ENCODE measurements at regions not wholly inside any gene's neighbourhood (a gene's known extent, or its start where the extent isn't known, plus 50 kb on each side); places are given as distances from the start of the nearest gene placed in this dataset.
"Not testable (repeated sequence)": the region's sequence is repeated elsewhere in the genome, so short reads cannot be mapped to it uniquely, and the experiment has no call there.

DNA sequence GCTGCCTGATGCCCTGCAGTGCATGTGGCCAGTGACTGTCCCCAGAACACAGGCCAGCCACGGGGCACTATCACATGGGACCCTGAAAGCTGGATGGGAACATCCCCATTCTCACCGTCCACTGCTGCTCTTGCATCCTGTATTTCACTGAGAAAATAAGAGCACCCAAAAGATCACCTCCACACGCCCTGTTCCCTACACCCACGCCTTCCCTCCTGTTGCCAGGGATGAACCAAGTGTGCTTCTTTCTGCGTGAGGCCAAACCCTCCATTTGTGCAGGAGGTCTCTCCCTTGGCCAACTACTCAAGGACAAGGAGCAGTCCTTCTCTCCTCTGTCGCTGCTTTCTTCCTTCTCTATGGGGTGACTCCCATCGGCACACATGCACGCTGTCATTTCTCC lies 118.3 kb downstream of the LRRC37A3 start:
- 96% methylated on average over 7 of the region's 8 CpGs for WGBS

DNA sequence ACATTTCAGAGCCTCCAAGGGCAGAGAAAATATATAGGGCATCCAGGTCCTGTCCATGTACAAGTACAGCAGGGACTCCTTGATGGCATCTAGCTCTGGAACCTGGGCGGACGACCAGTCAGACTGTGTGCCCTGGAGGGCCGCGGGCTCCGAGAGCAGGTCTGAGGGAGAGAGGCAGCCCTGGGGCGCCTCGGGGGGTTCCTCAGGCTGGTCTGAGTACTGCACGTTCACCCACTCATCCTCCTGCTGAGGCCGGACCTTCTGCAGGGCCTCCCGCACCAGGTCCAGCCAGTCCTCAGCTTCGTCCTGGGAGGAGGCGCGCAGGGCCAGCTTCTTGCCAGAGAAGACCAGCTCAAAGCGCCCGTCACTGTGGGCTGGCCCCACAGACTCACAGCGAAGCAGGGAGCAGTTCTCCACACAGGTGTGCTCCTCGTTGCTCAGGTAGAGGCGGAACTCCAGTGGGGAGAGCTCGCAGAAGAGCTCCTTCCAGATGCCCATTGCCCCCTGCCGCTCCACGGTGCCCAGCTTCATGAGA lies 118.8 kb downstream of the LRRC37A3 start:
- H3K27me3 ChIP-seq (replicated peaks; ENCODE audit: insufficient read depth); DNase-seq (ENCODE audit: low spot score); H3K4me1 ChIP-seq (replicated peaks); H3K9me3 ChIP-seq; H3K27ac ChIP-seq; H3K4me3 ChIP-seq; intact Hi-C loops (cut with DNase I); H3K36me3 ChIP-seq: not testable (repeated sequence)
- 87% methylated on average over 14 of the region's 21 CpGs for WGBS

More for the DNA sequence above, 118.3 kb downstream of the LRRC37A3 start:
- DNase-seq (ENCODE audit: low spot score); H3K9me3 ChIP-seq; intact Hi-C loops (cut with DNase I); H3K4me3 ChIP-seq; H3K36me3 ChIP-seq; H3K4me1 ChIP-seq (replicated peaks); H3K27me3 ChIP-seq (replicated peaks; ENCODE audit: insufficient read depth); H3K27ac ChIP-seq: not testable (repeated sequence)

DNA sequence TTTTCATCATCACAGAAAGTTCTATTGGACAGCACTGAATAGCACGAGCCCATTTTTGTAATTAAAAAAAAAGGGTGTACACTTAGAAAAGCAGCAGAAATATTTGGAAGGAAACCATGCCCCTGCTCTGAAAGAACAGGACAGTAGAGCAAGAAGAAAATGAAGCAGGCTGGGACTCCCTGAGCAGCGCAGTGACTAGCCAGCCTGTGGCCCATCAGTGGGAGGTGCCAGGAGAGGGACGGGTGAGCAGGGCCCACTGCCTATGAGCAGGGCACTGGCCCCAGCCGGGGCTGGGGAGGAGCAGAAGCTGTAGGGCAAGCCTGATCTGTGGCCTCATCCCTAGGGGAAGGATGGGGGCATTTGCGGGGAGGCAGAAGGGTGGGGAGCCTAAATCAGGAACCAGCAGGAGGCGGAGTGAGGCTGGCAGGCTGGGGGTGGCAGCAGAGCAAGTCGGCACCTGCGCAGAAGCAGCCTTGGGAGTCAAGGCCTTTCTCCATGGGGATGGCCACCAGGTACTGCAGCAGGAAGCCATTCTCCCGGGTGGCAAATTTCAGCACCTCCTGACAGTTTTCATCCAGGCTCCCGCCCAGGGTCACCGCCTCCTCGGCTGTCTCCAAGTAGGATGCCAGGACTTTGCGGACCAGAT lies 119.6 kb downstream of the LRRC37A3 start:
- H3K36me3 ChIP-seq; intact Hi-C loops (cut with DNase I); H3K9me3 ChIP-seq; H3K4me3 ChIP-seq; H3K4me1 ChIP-seq (replicated peaks); H3K27me3 ChIP-seq (replicated peaks; ENCODE audit: insufficient read depth); DNase-seq (ENCODE audit: low spot score); H3K27ac ChIP-seq: not testable (repeated sequence)
- WGBS = 80% methylated on average over 9 of the region's 13 CpGs

DNA sequence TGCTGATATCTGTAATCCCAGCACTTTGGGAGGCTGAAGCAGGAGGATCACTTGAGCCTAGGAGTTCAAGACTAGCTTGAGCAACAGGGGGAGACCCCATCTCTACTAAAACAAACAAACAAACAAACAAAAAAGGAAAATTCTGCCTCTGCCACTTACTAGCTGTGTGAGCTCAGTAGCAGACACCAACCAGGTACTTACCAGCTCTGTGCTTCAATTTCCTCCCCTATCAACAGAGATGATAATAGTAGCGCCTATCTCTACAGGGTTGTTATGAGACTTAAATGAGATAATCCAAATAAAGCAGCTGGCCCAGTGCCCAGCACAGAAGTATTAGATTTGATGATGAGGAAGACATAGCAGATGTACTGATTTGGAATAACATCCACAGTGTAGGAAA lies 120.3 kb downstream of the LRRC37A3 start:
- intact Hi-C loops (cut with DNase I); H3K27ac ChIP-seq; H3K36me3 ChIP-seq; H3K9me3 ChIP-seq; H3K4me1 ChIP-seq (replicated peaks); H3K4me3 ChIP-seq; H3K27me3 ChIP-seq (replicated peaks; ENCODE audit: insufficient read depth); DNase-seq (ENCODE audit: low spot score): not testable (repeated sequence)
- 100% methylated on average over 1 of the region's 1 CpG for WGBS

DNA sequence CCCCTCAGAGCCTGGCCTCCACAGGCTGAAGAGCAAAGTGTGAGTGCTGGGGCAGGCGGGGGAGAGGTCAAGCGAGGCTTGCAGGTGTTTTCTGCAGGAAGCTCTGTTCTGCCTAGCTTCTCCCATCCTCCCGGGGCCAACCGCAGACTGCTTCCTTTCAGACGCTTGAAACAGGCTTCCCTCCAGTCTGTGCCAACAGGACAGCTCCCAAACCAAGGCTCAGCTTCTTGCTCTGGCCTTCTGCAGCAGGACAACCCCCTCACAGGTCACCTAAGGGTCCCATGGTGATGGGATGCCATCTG lies 120.8 kb downstream of the LRRC37A3 start:
- H3K4me3 ChIP-seq; H3K27me3 ChIP-seq (replicated peaks; ENCODE audit: insufficient read depth); DNase-seq (ENCODE audit: low spot score); H3K9me3 ChIP-seq; intact Hi-C loops (cut with DNase I); H3K36me3 ChIP-seq; H3K27ac ChIP-seq; H3K4me1 ChIP-seq (replicated peaks): not testable (repeated sequence)
- 85% methylated on average over 5 of the region's 5 CpGs for WGBS

DNA sequence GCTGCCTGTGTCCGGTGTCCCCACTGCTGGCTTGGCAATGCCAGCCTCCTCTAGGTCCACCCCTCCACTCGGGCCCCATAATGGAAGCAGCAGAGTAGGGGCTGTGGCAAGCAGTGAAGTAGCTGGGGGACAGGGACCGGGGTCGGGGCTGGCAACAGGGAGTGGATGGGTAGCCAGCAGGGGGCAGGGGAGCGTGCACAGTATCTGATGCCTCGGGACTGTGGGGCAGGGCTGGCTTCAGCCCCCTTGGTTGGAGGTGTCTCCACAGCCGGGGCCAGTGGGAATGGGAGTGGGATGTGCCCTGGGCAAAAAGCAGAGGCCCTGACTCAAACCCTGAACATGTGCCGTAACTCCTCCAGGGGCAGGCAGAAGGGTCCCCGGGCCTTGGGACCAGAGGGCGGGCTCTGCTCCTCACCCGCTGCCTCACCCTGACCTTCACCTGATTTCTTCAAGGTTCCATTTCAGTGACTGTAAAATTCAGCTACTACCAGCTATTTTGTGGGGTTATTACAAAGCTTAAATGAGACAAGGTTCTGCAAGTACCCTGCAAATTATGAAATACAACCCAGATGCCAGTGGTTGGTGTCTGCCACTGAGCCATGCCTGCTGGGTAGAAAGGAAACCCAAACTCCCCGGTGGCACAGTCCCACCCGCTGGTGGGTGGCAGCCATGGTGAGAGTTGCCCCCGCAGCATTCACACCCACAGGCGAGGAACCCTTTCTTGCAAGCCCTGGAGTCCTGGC lies 121.4 kb downstream of the LRRC37A3 start:
- H3K27me3 ChIP-seq (replicated peaks; ENCODE audit: insufficient read depth); H3K36me3 ChIP-seq; H3K4me1 ChIP-seq (replicated peaks); H3K9me3 ChIP-seq; intact Hi-C loops (cut with DNase I); H3K4me3 ChIP-seq; DNase-seq (ENCODE audit: low spot score); H3K27ac ChIP-seq: not testable (repeated sequence)
- WGBS = 72% methylated on average over 10 of the region's 15 CpGs

DNA sequence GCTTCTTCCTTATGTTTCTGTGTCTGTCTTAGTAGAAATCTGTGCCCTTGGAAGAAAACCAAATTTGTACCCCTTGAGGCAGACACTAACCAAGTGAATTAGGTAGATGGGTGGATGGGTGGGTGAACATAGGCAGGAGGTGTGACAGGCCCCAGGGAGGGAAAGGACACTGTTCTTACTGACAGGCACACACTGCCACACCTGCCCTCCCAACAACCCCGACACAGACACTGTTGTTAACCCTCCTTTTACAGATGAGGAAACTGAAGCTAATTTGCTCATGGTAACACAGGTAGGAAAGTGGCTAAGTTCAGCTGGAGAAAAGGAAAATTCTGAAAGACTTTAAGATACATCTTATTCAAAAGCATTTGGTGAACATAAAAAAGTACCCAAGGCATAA lies 123.9 kb downstream of the LRRC37A3 start:
- WGBS = 78% methylated on average over 1 of the region's 1 CpG
- H3K4me1 ChIP-seq (replicated peaks); intact Hi-C loops (cut with DNase I); H3K4me3 ChIP-seq; H3K27me3 ChIP-seq (replicated peaks; ENCODE audit: insufficient read depth); H3K36me3 ChIP-seq; H3K9me3 ChIP-seq; DNase-seq (ENCODE audit: low spot score); H3K27ac ChIP-seq: not testable (repeated sequence)

DNA sequence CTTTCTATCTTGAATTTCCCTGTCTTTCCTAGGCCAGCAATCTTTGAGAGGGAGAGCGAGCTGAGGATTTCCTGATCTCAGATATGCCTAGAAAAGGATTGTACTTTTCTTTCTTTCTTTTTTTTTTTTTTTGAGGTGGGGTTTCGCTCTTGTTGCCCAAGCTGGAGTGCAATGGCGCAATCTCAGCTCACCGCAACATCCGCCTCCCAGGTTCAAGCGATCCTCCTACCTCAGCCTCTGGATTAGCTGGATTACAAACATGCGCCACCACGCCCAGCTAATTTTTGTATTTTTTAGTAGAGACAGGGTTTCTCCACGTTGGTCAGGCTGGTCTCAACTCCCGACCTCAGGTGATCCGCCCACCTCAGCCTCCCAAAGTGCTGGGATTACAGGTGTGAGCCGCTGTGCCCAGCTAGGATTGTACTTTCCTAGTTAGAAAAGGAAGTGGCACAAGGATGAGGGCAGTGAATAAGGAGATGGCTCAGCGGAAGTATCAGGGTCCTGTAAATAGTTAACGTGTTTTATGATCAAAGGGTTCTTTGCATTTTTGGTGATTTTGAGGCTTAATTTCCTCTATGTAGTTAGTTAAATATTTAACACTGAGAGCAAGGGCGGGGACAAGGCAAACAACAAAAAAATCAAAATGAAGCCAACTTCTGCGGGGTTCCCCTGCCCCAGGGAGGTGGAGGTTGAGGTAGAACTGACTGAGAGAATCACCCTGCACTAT lies 124.6 kb downstream of the LRRC37A3 start:
- H3K4me1 ChIP-seq (replicated peaks); H3K27me3 ChIP-seq (replicated peaks; ENCODE audit: insufficient read depth); DNase-seq (ENCODE audit: low spot score); H3K27ac ChIP-seq; H3K9me3 ChIP-seq; H3K4me3 ChIP-seq; H3K36me3 ChIP-seq; intact Hi-C loops (cut with DNase I): not testable (repeated sequence)
- 82% methylated on average over 16 of the region's 16 CpGs for WGBS

DNA sequence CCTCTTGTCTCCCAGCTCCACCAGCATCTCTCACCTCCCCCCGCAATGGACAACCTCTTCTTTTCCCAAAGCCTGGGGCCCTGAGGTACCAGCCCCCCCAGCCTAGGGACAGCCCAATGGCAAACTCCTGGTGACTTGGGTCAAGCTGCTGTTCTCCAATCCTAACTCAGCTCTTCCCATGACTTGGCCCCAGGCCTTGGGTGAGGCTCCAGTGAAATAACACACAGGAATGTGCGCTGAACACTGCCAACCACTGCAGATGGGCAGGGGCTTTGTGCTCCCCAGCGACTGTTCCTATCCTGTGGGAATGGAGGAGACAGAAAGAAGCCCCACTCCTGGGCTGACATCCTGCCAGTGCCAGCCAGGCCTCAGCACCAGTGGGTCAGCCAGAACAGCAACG lies 125.2 kb downstream of the LRRC37A3 start:
- H3K9me3 ChIP-seq; H3K27ac ChIP-seq; H3K27me3 ChIP-seq (replicated peaks; ENCODE audit: insufficient read depth); intact Hi-C loops (cut with DNase I); H3K4me1 ChIP-seq (replicated peaks); H3K36me3 ChIP-seq; H3K4me3 ChIP-seq; DNase-seq (ENCODE audit: low spot score): not testable (repeated sequence)
- 81% methylated on average over 4 of the region's 4 CpGs for WGBS

DNA sequence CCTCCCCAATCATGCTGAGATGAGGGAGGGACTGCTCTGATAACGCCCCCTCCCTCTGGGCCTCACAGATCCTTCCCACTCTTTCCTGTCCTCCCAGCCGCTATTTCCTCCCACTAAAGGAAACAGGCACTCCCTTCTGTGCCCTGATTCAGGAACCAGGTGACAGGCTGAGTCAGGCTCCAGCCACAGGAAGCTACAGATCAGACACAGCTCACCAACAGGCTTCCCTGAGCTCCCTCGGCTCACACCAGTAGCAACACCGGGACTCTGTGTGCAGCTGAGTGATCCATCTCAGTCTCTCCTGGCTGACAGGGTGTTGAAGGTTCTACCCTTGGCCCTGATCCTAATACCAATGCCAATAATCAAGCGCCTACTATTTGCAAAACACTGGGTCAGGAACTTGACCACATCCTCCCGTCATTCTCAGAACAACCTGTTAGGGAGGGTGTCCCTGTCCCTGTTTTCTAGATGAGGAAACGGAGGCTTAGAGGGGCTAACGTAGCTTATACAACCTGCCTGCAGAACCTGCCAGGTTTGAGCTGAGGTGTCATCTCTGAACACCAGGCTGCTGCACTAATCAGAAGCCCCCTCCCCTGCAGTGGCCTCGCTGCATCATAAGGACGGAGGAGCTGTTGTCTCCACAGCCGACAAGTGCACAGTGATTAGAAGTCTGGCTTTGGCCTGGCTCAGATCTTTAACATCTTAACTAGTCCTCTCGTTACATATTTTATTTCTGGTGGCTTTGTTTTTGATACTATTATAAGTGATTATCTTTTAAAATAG lies 126.3 kb downstream of the LRRC37A3 start:
- 76% methylated on average over 12 of the region's 12 CpGs for WGBS
- H3K27me3 ChIP-seq (replicated peaks; ENCODE audit: insufficient read depth); H3K9me3 ChIP-seq; H3K4me3 ChIP-seq; DNase-seq (ENCODE audit: low spot score); H3K27ac ChIP-seq; H3K36me3 ChIP-seq; intact Hi-C loops (cut with DNase I); H3K4me1 ChIP-seq (replicated peaks): not testable (repeated sequence)

DNA sequence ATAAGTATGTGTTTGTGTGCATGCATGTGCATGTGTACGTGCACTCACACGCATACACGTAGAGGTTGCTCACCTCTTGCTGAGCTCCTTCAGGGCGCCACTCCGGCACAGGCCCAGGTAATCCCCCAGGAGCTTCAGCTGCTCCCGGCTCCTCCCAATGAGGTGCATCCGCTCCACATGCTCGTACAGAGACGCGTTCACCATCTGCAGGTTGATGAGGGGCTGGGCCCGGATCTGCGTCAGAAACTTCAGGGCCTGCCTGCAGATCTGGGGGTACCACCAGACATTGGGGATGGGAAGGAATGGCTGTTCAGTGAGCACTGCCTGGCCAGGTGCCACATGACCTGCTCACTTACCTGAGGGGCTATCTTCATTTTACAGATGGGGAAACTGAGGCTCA lies 127.0 kb downstream of the LRRC37A3 start:
- DNase-seq (ENCODE audit: low spot score); H3K9me3 ChIP-seq; H3K27me3 ChIP-seq (replicated peaks; ENCODE audit: insufficient read depth); H3K4me3 ChIP-seq; H3K27ac ChIP-seq; H3K36me3 ChIP-seq; intact Hi-C loops (cut with DNase I); H3K4me1 ChIP-seq (replicated peaks): not testable (repeated sequence)
- 91% methylated on average over 12 of the region's 12 CpGs for WGBS

DNA sequence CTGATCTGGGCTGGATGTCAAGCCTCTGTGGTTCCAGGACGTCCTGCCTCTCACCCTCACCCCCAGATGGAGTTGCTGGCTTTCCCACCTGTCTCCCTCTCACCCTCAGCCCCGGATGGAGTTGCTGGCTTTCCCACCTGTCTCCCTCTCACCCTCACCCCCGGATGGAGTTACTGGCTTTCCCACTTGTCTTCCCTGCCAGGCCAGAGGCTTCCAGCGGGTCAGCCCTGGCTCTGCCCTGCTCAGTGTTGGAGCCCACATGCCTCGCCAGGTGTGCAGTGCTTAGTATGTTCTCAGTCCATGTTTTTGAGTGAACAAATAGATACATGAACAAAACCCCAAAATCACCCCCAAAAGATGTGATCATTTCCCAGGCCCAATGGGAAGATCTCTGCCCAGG lies 127.6 kb downstream of the LRRC37A3 start:
- H3K36me3 ChIP-seq; H3K4me3 ChIP-seq; H3K9me3 ChIP-seq; H3K4me1 ChIP-seq (replicated peaks); H3K27me3 ChIP-seq (replicated peaks; ENCODE audit: insufficient read depth); DNase-seq (ENCODE audit: low spot score); H3K27ac ChIP-seq; intact Hi-C loops (cut with DNase I): not testable (repeated sequence)
- WGBS = 78% methylated on average over 5 of the region's 5 CpGs
